Gastrocnemius medialis (tissue), 4 donors: ENCODE measurements at regions not wholly inside any gene's neighbourhood (a gene's known extent, or its start where the extent isn't known, plus 50 kb on each side); places are given as distances from the start of the nearest gene placed in this dataset.

Experiments
- POLR2A ChIP-seq, 2 donors: fragments of 450-650 bp; IDR thresholded peaks; one replicate each; pipeline ENCODE4 v1.6.1; 2017; ENCODE audit warnings: antibody characterized with exemption in 2 of 2, mild to moderate bottlenecking in 2 of 2, moderate library complexity in 2 of 2
- TF ChIP-seq, protein P1 (sequence below), 5 experiments: fragments of 450-650 bp in 3 of 5; fragments of 200-600 bp in 2 of 5; sonication (generic) in 2 of 5; IDR thresholded peaks in 4 of 5; conservative IDR thresholded peaks in 1 of 5; 1 replicate in 4 of 5; 2 replicates in 1 of 5; pipeline ENCODE4 v1.5.1; 2016 to 2019; ENCODE audit warnings: antibody characterized with exemption in 5 of 5, mild to moderate bottlenecking in 3 of 5, moderate library complexity in 3 of 5

DNA sequence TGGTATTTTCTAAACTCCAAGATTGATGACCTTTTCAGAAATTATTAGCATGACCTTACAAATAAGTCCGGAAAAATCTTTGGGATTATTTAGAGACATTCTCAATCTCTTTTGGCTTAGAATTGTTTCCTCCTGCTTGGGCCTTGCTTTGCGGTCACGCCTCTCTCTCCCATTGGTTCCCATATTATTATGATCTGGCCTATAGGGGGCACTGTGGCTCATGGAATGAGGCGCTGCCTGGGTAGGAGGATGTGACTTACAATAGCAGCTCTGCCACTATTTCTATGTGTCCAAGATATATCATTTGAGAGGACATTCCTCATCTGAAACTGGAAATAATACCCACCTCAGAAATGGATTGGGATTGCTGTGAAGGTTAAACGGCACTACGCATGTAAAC is 464.9 kb downstream of the MFSD1 start:
- TF ChIP-seq, protein P1, sequence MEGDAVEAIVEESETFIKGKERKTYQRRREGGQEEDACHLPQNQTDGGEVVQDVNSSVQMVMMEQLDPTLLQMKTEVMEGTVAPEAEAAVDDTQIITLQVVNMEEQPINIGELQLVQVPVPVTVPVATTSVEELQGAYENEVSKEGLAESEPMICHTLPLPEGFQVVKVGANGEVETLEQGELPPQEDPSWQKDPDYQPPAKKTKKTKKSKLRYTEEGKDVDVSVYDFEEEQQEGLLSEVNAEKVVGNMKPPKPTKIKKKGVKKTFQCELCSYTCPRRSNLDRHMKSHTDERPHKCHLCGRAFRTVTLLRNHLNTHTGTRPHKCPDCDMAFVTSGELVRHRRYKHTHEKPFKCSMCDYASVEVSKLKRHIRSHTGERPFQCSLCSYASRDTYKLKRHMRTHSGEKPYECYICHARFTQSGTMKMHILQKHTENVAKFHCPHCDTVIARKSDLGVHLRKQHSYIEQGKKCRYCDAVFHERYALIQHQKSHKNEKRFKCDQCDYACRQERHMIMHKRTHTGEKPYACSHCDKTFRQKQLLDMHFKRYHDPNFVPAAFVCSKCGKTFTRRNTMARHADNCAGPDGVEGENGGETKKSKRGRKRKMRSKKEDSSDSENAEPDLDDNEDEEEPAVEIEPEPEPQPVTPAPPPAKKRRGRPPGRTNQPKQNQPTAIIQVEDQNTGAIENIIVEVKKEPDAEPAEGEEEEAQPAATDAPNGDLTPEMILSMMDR (IDR thresholded peaks at IDR 0.05 in 4 of 5, conservative IDR thresholded peaks at IDR 0.05 in 1 of 5) = no peak
- TF ChIP-seq POLR2A (IDR thresholded peaks at IDR 0.05) = no peak
